HG03520 (cell line): ENCODE measurements at regions not wholly inside any gene's neighbourhood (a gene's known extent, or its start where the extent isn't known, plus 50 kb on each side); places are given as distances from the start of the nearest gene placed in this dataset.
"Not testable (repeated sequence)": the region's sequence is repeated elsewhere in the genome, so short reads cannot be mapped to it uniquely, and the experiment has no call there.

Experiments
- ATAC-seq: cut with Tn5 transposase; IDR thresholded peaks from one replicate; pipeline ENCODE4 v1.9.1; 2021; ENCODE audit warnings: mild to moderate bottlenecking, moderate library complexity; ENCODE audit not compliant: unreplicated experiment

GRCh38 chr2:107740300-107740699 lies 86.4 kb upstream of the RGPD4 start:
- ATAC-seq = no peak

- no peak for ATAC-seq
Observed at GRCh38 chr2:107742460-107743027, 84.1 kb upstream of the RGPD4 start.

- no peak for ATAC-seq
Observed at GRCh38 chr2:107743274-107743673, 83.4 kb upstream of the RGPD4 start.

GRCh38 chr2:107745100-107745499 lies 81.6 kb upstream of the RGPD4 start:
- no peak for ATAC-seq

GRCh38 chr2:107746552-107747198 lies 80.0 kb upstream of the RGPD4 start:
- ATAC-seq = not testable (repeated sequence)

- not testable (repeated sequence) for ATAC-seq
Observed at GRCh38 chr2:107747199-107747963, 79.3 kb upstream of the RGPD4 start.

- no peak for ATAC-seq
Observed at GRCh38 chr2:107747964-107748583, 78.6 kb upstream of the RGPD4 start.

- no peak for ATAC-seq
Observed at GRCh38 chr2:107751936-107752335, 74.8 kb upstream of the RGPD4 start.

- ATAC-seq = not testable (repeated sequence)
Observed at GRCh38 chr2:107753806-107754205, 72.9 kb upstream of the RGPD4 start.

- no peak for ATAC-seq
Observed at GRCh38 chr2:107757223-107757622, 69.5 kb upstream of the RGPD4 start.

GRCh38 chr2:107760620-107761364 lies 65.9 kb upstream of the RGPD4 start:
- no peak for ATAC-seq

- no peak for ATAC-seq
Observed at GRCh38 chr2:107772353-107772752, 54.3 kb upstream of the RGPD4 start.

- ATAC-seq = no peak
Observed at GRCh38 chr2:107775211-107775610, 51.5 kb upstream of the RGPD4 start.

- no peak for ATAC-seq
Observed at GRCh38 chr2:107775791-107776190, 50.9 kb upstream of the RGPD4 start.

- no peak for ATAC-seq
Observed at GRCh38 chr2:107776362-107776761, 50.3 kb upstream of the RGPD4 start.
